ENCODE measurements at regions not wholly inside any gene's neighbourhood (a gene's known extent, or its start where the extent isn't known, plus 50 kb on each side); places are given as distances from the start of the nearest gene placed in this dataset.

- no peak for DNase-seq
Observed at GRCh38 chr18:40013001-40013609, 1941.9 kb upstream of the PIK3C3 start.

GRCh38 chr18:40011201-40011600 lies 1943.8 kb upstream of the PIK3C3 start:
- DNase-seq: no peak

GRCh38 chr18:40006634-40007033 lies 1948.4 kb upstream of the PIK3C3 start:
- no peak for DNase-seq

- DNase-seq: peak; percentile 82
Observed at GRCh38 chr18:40004246-40004645, 1950.8 kb upstream of the PIK3C3 start.

- DNase-seq: no peak
Observed at GRCh38 chr18:39998317-39998716, 1956.7 kb upstream of the PIK3C3 start.

GRCh38 chr18:39994498-39994897 lies 1960.5 kb upstream of the PIK3C3 start:
- DNase-seq: no peak

GRCh38 chr18:39991696-39992265 lies 1963.3 kb upstream of the PIK3C3 start:
- no peak for DNase-seq

- no peak for DNase-seq
Observed at GRCh38 chr18:39990540-39990939, 1964.5 kb upstream of the PIK3C3 start.

GRCh38 chr18:39976771-39977170 lies 1978.3 kb upstream of the PIK3C3 start:
- DNase-seq: no peak

- DNase-seq: no peak
Observed at GRCh38 chr18:39972521-39972920, 1982.5 kb upstream of the PIK3C3 start.

GRCh38 chr18:39969803-39970494 lies 1985.1 kb upstream of the PIK3C3 start:
- DNase-seq: no peak

- DNase-seq: no peak
Observed at GRCh38 chr18:39966275-39966674, 1988.8 kb upstream of the PIK3C3 start.

- DNase-seq: no peak
Observed at GRCh38 chr18:39962546-39962945, 1992.5 kb upstream of the PIK3C3 start.

GRCh38 chr18:39960550-39960949 lies 1994.5 kb upstream of the PIK3C3 start:
- DNase-seq: no peak

- DNase-seq: no peak
Observed at GRCh38 chr18:39959839-39960238, 1995.2 kb upstream of the PIK3C3 start.

- no peak for DNase-seq
Observed at GRCh38 chr18:39958876-39959275, 1996.2 kb upstream of the PIK3C3 start.

GRCh38 chr18:39952816-39953215 lies 2002.2 kb upstream of the PIK3C3 start:
- no peak for DNase-seq

GRCh38 chr18:39951142-39951720 lies 2003.8 kb upstream of the PIK3C3 start:
- DNase-seq: no peak

- no peak for DNase-seq
Observed at GRCh38 chr18:39946623-39947061, 2008.4 kb upstream of the PIK3C3 start.

- DNase-seq: no peak
Observed at GRCh38 chr18:39945076-39945475, 2010.0 kb upstream of the PIK3C3 start.

- DNase-seq: no peak
Observed at GRCh38 chr18:39942702-39943101, 2012.3 kb upstream of the PIK3C3 start.

- no peak for DNase-seq
Observed at GRCh38 chr18:39938676-39939608, 2016.1 kb upstream of the PIK3C3 start.

- DNase-seq: no peak
Observed at GRCh38 chr18:39935598-39935997, 2019.4 kb upstream of the PIK3C3 start.
